Neural cell (in vitro differentiated cells): ENCODE measurements at regions not wholly inside any gene's neighbourhood (a gene's known extent, or its start where the extent isn't known, plus 50 kb on each side); places are given as distances from the start of the nearest gene placed in this dataset.

Experiments
- H2AFZ ChIP-seq: fragments of 200-600, 300-800 bp; sonication (generic), shearing (Covaris generic); 2 replicates; pipeline ENCODE4 v1.6.0; 2014; ENCODE audit warnings: low read depth, mild to moderate bottlenecking, antibody characterized with exemption, low read length, moderate library complexity
- H3F3A ChIP-seq: fragments of 200-600 bp; shearing (Covaris generic); 2 replicates; pipeline ENCODE4 v1.6.1; 2016; ENCODE audit warnings: mild to moderate bottlenecking, moderate library complexity, mixed read lengths, antibody characterized with exemption, low read length; ENCODE audit not compliant: insufficient read depth, poor library complexity, severe bottlenecking
- H3K27ac ChIP-seq: fragments of 200-600, 300-800 bp; sonication (generic), shearing (Covaris generic); 2 replicates; pipeline ENCODE4 v1.5.1; 2014; ENCODE audit warnings: mild to moderate bottlenecking, low read length, moderate library complexity
- H3K27me3 ChIP-seq: fragments of 300-800, 200-600 bp; sonication (generic), shearing (Covaris generic); 2 replicates; pipeline ENCODE4 v1.6.0; 2014; ENCODE audit warnings: mild to moderate bottlenecking, low read depth, low read length, moderate library complexity; ENCODE audit not compliant: insufficient read depth
- H3K36me3 ChIP-seq: fragments of 300-800, 200-600 bp; sonication (generic), shearing (Covaris generic); 2 replicates; pipeline ENCODE4 v1.5.1; 2014; ENCODE audit warnings: mild to moderate bottlenecking, antibody characterized with exemption, low read length, moderate library complexity; ENCODE audit not compliant: insufficient read depth
- H3K4me2 ChIP-seq: fragments of 300-800, 200-600 bp; sonication (generic), shearing (Covaris generic); 2 replicates; pipeline ENCODE4 v1.6.0; 2014; ENCODE audit warnings: mild to moderate bottlenecking, low read length
- H3K4me3 ChIP-seq: fragments of 300-800, 200-600 bp; sonication (generic), shearing (Covaris generic); 2 replicates; pipeline ENCODE4 v1.5.1; 2014; ENCODE audit warnings: mild to moderate bottlenecking, low read length, moderate library complexity
- H3K79me2 ChIP-seq: fragments of 200-600 bp; shearing (Covaris generic); replicated peaks from 2 replicates; pipeline ENCODE4 v1.6.0; 2014; ENCODE audit warnings: mild to moderate bottlenecking, low read length, moderate library complexity; ENCODE audit not compliant: insufficient read depth
- H3K9ac ChIP-seq: fragments of 300-800, 200-600 bp; sonication (generic), shearing (Covaris generic); 2 replicates; pipeline ENCODE4 v1.6.1; 2016; ENCODE audit warnings: mild to moderate bottlenecking, low read length, mixed read lengths
- H3K9me2 ChIP-seq: fragments of 200-600 bp; shearing (Covaris generic); 2 replicates; pipeline ENCODE4 v1.6.1; 2016; ENCODE audit warnings: mild to moderate bottlenecking, low read length, mixed read lengths; ENCODE audit not compliant: insufficient read depth
- H3K9me3 ChIP-seq: fragments of 200-600, 300-800 bp; sonication (generic), shearing (Covaris generic); 2 replicates; pipeline ENCODE4 v1.6.1; 2016; ENCODE audit warnings: mild to moderate bottlenecking, mixed run types, low read length, moderate library complexity, mixed read lengths
- H4K20me1 ChIP-seq: fragments of 200-600 bp; shearing (Covaris generic); 2 replicates; pipeline ENCODE4 v1.6.1; 2016; ENCODE audit warnings: mild to moderate bottlenecking, mixed run types; ENCODE audit not compliant: insufficient read depth
- EP300 ChIP-seq: fragments of 450-650 bp; conservative IDR thresholded peaks from 2 replicates; pipeline ENCODE4 v1.6.1; 2014; ENCODE audit warnings: antibody characterized with exemption, mild to moderate bottlenecking, moderate library complexity; ENCODE audit not compliant: poor library complexity, severe bottlenecking
- EZH2 ChIP-seq: fragments of 200-600, 300-800 bp; shearing (Covaris generic), sonication (generic); IDR thresholded peaks from 2 replicates; pipeline ENCODE4 v1.6.1; 2014; ENCODE audit warnings: antibody characterized with exemption, low read length, borderline replicate concordance, mild to moderate bottlenecking; ENCODE audit not compliant: insufficient read depth, poor library complexity, severe bottlenecking
- MXI1 ChIP-seq: fragments of 450-650 bp; conservative IDR thresholded peaks from 2 replicates; pipeline ENCODE4 v1.6.1; 2014; ENCODE audit warnings: antibody characterized with exemption, mild to moderate bottlenecking; ENCODE audit not compliant: poor library complexity, severe bottlenecking
- POLR2AphosphoS5 ChIP-seq: IDR thresholded peaks from 2 replicates; pipeline ENCODE4 v1.6.1; 2012
- RAD21 ChIP-seq: fragments of 450-650 bp; conservative IDR thresholded peaks from 2 replicates; pipeline ENCODE4 v1.6.1; 2014; ENCODE audit warnings: antibody characterized with exemption, mild to moderate bottlenecking, moderate library complexity
- SMC3 ChIP-seq: fragments of 450-650 bp; conservative IDR thresholded peaks from 2 replicates; pipeline ENCODE4 v1.6.1; 2014; ENCODE audit warnings: antibody characterized with exemption, mild to moderate bottlenecking, moderate library complexity; ENCODE audit not compliant: poor library complexity
- TAF1 ChIP-seq: IDR thresholded peaks from 2 replicates; pipeline ENCODE4 v1.6.1; 2012; ENCODE audit warnings: low read depth
- TF ChIP-seq, protein P1 (sequence below): IDR thresholded peaks from 2 replicates; pipeline ENCODE4 v1.6.1; 2012; ENCODE audit warnings: borderline replicate concordance
- TF ChIP-seq, protein P2 (sequence below): fragments of 450-650 bp; IDR thresholded peaks from 2 replicates; pipeline ENCODE4 v1.5.1; 2014; ENCODE audit warnings: antibody characterized with exemption, mild to moderate bottlenecking, moderate library complexity; ENCODE audit not compliant: poor library complexity, severe bottlenecking

DNA sequence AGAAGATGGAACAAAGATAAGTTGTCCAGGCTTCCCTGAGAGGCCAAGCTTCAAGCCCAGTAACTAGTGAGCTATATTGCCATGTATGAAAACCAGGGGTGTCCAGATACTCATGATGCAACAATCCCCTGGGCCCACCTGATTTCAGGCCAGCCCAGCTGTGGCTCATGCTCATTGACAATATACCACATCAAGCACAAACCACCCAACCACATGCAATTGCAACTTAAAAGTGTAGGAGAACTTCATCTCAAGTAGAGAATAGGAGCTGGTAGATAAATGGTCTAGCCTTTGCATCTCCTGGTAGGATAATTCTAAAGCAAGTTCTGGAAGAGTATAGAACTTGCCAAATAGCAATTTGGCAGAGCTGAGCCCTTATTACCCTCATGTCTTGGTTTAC, 561.3 kb downstream of the IGSF11 start:
- Histone ChIP-seq H2AFZ (no peak overlapping the region), H3K27ac (no peak overlapping the region), H3K4me2 (no peak overlapping the region), H3K9ac (no peak overlapping the region), H3K9me2 (no peaks in the 10 kb centered on the region), H3F3A (no peaks in the 10 kb centered on the region), H3K9me3 (no peaks in the 10 kb centered on the region), H3K79me2 (no peaks in the 10 kb centered on the region), H3K27me3 (no peaks in the 10 kb centered on the region), H3K36me3 (no peaks in the 10 kb centered on the region), H3K4me3 (no peak overlapping the region), H4K20me1 (no peaks in the 10 kb centered on the region)
- no peak for TF ChIP-seq SMC3
- TF ChIP-seq EP300, result no peak
- TF ChIP-seq, protein P1, sequence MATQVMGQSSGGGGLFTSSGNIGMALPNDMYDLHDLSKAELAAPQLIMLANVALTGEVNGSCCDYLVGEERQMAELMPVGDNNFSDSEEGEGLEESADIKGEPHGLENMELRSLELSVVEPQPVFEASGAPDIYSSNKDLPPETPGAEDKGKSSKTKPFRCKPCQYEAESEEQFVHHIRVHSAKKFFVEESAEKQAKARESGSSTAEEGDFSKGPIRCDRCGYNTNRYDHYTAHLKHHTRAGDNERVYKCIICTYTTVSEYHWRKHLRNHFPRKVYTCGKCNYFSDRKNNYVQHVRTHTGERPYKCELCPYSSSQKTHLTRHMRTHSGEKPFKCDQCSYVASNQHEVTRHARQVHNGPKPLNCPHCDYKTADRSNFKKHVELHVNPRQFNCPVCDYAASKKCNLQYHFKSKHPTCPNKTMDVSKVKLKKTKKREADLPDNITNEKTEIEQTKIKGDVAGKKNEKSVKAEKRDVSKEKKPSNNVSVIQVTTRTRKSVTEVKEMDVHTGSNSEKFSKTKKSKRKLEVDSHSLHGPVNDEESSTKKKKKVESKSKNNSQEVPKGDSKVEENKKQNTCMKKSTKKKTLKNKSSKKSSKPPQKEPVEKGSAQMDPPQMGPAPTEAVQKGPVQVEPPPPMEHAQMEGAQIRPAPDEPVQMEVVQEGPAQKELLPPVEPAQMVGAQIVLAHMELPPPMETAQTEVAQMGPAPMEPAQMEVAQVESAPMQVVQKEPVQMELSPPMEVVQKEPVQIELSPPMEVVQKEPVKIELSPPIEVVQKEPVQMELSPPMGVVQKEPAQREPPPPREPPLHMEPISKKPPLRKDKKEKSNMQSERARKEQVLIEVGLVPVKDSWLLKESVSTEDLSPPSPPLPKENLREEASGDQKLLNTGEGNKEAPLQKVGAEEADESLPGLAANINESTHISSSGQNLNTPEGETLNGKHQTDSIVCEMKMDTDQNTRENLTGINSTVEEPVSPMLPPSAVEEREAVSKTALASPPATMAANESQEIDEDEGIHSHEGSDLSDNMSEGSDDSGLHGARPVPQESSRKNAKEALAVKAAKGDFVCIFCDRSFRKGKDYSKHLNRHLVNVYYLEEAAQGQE, result no peak
- no peak for TF ChIP-seq EZH2
- no peak for TF ChIP-seq TAF1
- TF ChIP-seq POLR2AphosphoS5, result no peak
- TF ChIP-seq RAD21, result no peak
- TF ChIP-seq MXI1, result no peak
- TF ChIP-seq, protein P2, sequence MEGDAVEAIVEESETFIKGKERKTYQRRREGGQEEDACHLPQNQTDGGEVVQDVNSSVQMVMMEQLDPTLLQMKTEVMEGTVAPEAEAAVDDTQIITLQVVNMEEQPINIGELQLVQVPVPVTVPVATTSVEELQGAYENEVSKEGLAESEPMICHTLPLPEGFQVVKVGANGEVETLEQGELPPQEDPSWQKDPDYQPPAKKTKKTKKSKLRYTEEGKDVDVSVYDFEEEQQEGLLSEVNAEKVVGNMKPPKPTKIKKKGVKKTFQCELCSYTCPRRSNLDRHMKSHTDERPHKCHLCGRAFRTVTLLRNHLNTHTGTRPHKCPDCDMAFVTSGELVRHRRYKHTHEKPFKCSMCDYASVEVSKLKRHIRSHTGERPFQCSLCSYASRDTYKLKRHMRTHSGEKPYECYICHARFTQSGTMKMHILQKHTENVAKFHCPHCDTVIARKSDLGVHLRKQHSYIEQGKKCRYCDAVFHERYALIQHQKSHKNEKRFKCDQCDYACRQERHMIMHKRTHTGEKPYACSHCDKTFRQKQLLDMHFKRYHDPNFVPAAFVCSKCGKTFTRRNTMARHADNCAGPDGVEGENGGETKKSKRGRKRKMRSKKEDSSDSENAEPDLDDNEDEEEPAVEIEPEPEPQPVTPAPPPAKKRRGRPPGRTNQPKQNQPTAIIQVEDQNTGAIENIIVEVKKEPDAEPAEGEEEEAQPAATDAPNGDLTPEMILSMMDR, result no peak

DNA sequence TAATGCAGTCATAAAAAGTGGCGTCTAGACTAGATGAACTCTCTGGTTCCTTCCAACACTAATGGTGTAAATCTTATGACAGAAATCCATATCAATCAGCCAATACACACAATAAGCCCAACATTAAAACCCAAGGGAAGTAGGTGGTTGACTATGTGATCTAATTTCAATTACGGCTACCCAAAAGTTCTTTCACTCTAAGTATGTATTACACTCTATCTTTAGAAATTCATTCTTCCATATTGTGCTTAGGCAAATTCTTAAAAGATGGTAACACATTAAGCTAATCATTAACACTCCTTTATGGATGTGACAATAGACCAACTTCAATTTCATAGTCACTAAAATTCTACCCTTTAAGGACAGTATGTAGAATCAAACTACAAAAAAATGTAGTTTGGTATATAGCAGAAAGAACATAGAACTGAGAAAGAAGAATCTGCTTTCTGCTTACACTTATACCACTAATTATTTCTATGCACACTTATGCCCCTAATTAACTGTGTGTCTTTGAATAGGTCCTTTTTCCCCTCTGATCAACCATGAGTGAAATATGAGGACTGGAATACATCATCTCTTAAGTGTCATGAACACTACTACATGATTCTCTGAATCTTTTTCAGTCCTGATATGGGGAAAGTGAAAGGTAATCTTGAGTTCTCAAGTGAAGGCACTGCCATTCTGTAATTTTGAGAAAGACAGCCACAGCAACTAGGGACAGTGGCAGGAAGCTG, 557.6 kb downstream of the IGSF11 start:
- Histone ChIP-seq H4K20me1 (no peaks in the 10 kb centered on the region), H3K4me3 (no peak overlapping the region), H3K9me3 (no peaks in the 10 kb centered on the region), H3K9ac (no peak overlapping the region), H3K4me2 (no peak overlapping the region), H3K79me2 (no peaks in the 10 kb centered on the region), H2AFZ (no peak overlapping the region), H3K27me3 (no peaks in the 10 kb centered on the region), H3F3A (no peaks in the 10 kb centered on the region), H3K36me3 (no peaks in the 10 kb centered on the region), H3K27ac (no peak overlapping the region), H3K9me2 (no peaks in the 10 kb centered on the region)
- TF ChIP-seq EP300 (no peak), MXI1 (no peak), SMC3 (no peak), EZH2 (no peak)
- TF ChIP-seq, protein P2, result no peak
- TF ChIP-seq, protein P1, result no peak
